GM19467 (cell line): ENCODE measurements at regions not wholly inside any gene's neighbourhood (a gene's known extent, or its start where the extent isn't known, plus 50 kb on each side); places are given as distances from the start of the nearest gene placed in this dataset.

Experiments
- ATAC-seq: cut with Tn5 transposase; IDR thresholded peaks from one replicate; pipeline ENCODE4 v1.9.1; 2021; ENCODE audit warnings: mild to moderate bottlenecking, moderate library complexity; ENCODE audit not compliant: unreplicated experiment

- no peak for ATAC-seq
Observed at GRCh38 chr20:21577551-21577950, 63.7 kb upstream of the NKX2-2 start.

- no peak for ATAC-seq
Observed at GRCh38 chr20:21575981-21576740, 62.3 kb upstream of the NKX2-2 start.

GRCh38 chr20:21575167-21575566 lies 61.3 kb upstream of the NKX2-2 start:
- ATAC-seq, result no peak

GRCh38 chr20:21574443-21574842 lies 60.6 kb upstream of the NKX2-2 start:
- ATAC-seq, result no peak

- ATAC-seq, result no peak
Observed at GRCh38 chr20:21573259-21573658, 59.4 kb upstream of the NKX2-2 start.

- ATAC-seq, result no peak
Observed at GRCh38 chr20:21571841-21572690, 58.2 kb upstream of the NKX2-2 start.

- ATAC-seq, result no peak
Observed at GRCh38 chr20:21570285-21570992, 56.6 kb upstream of the NKX2-2 start.

GRCh38 chr20:21569586-21569985 lies 55.7 kb upstream of the NKX2-2 start:
- no peak for ATAC-seq

- no peak for ATAC-seq
Observed at GRCh38 chr20:21564127-21564773, 50.4 kb upstream of the NKX2-2 start.
